Cardiac muscle cell (in vitro differentiated cells and primary cell): ENCODE measurements at regions not wholly inside any gene's neighbourhood (a gene's known extent, or its start where the extent isn't known, plus 50 kb on each side); places are given as distances from the start of the nearest gene placed in this dataset.
A peak's percentile ranks its signal among the peaks of the same experiment; 100 is the strongest.
"Not testable (repeated sequence)": the region's sequence is repeated elsewhere in the genome, so short reads cannot be mapped to it uniquely, and the experiment has no call there.

ENCODE experiments used
- DNase-seq, 2 donors: peaks; one replicate each; pipeline versions ENCODE4 v3.0.0 to v3.0.0-alpha.2; 2010 to 2017; ENCODE audit warnings: low read depth in 1 of 2, low spot score in 1 of 2
- H3K27ac ChIP-seq: fragments of 200-600 bp; sonication (generic); 2 replicates; pipeline ENCODE4 v1.5.1; 2016
- H3K27me3 ChIP-seq: fragments of 200-600 bp; sonication (generic); 2 replicates; pipeline ENCODE4 v1.6.0; 2016; ENCODE audit warnings: control low read depth
- H3K36me3 ChIP-seq: fragments of 200-600 bp; sonication (generic); 2 replicates; pipeline ENCODE4 v1.5.1; 2016; ENCODE audit warnings: control low read depth
- H3K4me1 ChIP-seq: fragments of 200-600 bp; sonication (generic); 2 replicates; pipeline ENCODE4 v1.8.1; 2017; ENCODE audit warnings: low read depth, mild to moderate bottlenecking, mixed run types
- H3K4me3 ChIP-seq: fragments of 200-600 bp; sonication (generic); 2 replicates; pipeline ENCODE4 v1.5.1; 2016; ENCODE audit warnings: mild to moderate bottlenecking
- H3K9me3 ChIP-seq: fragments of 200-600 bp; sonication (generic); 2 replicates; pipeline ENCODE4 v1.5.1; 2017; ENCODE audit warnings: low read depth, mild to moderate bottlenecking, control low read depth
- TF ChIP-seq, protein P1 (sequence below): IDR thresholded peaks from 2 replicates; pipeline ENCODE4 v1.5.1; 2012; ENCODE audit warnings: low read depth, mild to moderate bottlenecking, low read length

DNA sequence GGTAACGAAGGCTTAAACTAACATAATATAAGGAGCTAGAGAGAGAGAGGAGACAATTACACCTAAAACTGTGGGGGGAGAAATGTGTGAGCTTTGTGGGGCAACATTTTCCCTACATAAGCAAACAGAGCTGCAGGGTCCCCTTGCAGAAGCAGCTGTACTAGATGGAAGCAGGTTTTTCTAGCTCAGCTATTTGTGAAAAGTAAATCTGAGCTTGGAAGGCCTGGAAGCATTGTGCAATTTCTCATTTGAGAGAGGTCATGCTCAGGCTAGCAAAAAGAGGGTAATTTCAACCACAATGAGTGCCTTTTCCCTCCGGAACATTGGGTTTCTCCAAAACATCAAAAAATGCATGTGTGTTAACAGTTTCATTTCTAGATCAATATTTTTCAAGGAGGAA lies 130.0 kb downstream of the ARL4C start:
- Histone ChIP-seq H3K36me3 (no peaks in the 10 kb centered on the region), H3K4me3 (no peak overlapping the region), H3K4me1 (peaks cover 10% of the 10 kb centered on the region), H3K27ac (no peak overlapping the region), H3K27me3 (no peaks in the 10 kb centered on the region), H3K9me3 (no peaks in the 10 kb centered on the region)
- TF ChIP-seq, protein P1, sequence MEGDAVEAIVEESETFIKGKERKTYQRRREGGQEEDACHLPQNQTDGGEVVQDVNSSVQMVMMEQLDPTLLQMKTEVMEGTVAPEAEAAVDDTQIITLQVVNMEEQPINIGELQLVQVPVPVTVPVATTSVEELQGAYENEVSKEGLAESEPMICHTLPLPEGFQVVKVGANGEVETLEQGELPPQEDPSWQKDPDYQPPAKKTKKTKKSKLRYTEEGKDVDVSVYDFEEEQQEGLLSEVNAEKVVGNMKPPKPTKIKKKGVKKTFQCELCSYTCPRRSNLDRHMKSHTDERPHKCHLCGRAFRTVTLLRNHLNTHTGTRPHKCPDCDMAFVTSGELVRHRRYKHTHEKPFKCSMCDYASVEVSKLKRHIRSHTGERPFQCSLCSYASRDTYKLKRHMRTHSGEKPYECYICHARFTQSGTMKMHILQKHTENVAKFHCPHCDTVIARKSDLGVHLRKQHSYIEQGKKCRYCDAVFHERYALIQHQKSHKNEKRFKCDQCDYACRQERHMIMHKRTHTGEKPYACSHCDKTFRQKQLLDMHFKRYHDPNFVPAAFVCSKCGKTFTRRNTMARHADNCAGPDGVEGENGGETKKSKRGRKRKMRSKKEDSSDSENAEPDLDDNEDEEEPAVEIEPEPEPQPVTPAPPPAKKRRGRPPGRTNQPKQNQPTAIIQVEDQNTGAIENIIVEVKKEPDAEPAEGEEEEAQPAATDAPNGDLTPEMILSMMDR: no peak
- DNase-seq: peak in 1 of 2 donors; percentile 44

DNA sequence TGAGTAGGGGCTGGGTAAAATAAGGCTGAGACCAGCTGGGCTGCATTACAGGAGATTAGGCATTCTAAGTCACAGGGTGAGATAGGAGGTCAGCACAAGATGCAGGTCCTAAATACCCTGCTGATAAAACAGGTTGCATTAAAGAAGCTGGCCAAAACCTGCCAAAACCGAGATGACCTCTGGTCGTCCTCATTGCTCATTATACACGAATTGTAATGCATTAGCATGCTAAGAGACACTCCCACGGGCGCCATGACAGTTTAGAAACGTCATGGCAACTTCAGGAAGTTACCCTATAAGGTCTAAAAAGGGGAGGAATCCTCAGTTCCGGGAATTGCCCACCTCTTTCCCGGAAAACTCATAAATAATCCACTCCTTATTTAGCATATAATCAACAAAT lies 132.2 kb downstream of the ARL4C start:
- H3K4me1 ChIP-seq: peaks cover 10% of the 10 kb centered on the region
- no peaks in the 10 kb centered on the region for H3K9me3 ChIP-seq
- H3K4me3 ChIP-seq: no peak overlapping the region
- TF ChIP-seq, protein P1: no peak
- no peaks in the 10 kb centered on the region for H3K36me3 ChIP-seq
- no peak overlapping the region for H3K27ac ChIP-seq
- peak in 1 of 2 donors; percentile 20 for DNase-seq
- H3K27me3 ChIP-seq: no peaks in the 10 kb centered on the region

DNA sequence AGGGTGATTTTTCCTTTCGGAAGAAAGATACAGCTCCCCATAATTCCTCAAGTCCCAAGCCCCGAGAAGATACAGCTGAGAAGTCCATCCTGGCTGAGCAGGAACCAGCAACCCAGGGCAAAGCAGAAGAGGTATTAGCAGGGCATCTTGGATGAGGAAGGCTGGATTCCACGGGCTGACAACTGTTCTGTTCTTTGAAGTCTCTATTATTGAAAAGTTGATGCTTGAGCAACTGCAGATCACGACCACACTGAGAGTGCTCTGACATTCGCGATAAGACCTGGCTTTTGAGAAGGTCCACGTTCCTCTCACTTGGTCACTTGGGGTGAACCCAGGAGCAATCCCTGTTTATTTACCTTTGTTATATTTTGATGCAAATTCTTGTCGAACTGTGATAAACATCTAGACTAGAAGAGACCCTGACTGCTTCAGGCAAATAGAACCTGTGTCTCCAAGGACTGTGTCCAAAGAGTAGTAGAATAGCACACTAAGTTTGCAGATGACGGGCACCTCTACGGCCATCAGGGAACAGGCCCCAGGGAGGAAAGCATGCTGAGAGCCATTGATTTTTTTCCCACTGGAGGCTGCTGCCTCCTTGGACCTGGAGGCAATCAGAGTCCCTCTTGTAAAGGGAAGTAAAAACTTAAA lies 133.1 kb downstream of the ARL4C start:
- Histone ChIP-seq H3K36me3 (no peaks in the 10 kb centered on the region), H3K4me3 (no peak overlapping the region), H3K27ac (no peak overlapping the region), H3K4me1 (peaks cover 10% of the 10 kb centered on the region), H3K27me3 (no peaks in the 10 kb centered on the region), H3K9me3 (no peaks in the 10 kb centered on the region)
- TF ChIP-seq, protein P1: no peak
- DNase-seq: peak in 1 of 2 donors; percentile 31

DNA sequence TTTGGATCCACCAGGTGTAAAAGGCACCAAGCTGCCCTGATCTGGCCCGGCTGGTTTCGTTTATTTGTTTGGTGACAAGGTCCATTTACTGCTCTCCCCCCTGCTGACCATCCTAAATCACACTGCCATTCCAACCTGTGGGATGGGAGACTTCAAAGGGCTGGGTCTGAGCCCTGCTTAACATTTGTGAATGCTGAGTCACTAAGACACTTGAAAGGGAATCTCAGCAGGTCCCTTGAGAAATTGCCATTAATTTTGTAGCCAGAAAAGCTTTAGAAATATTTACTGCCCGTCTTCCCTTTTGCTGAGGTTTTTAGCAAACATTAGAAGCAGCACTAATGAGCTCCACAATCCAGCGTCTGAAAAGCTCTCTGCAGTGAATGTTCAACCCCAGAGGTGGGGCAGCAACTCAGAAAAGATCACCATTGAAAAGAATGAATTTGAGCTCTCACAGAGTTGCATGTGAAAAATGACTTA lies 133.8 kb downstream of the ARL4C start:
- no peaks in the 10 kb centered on the region for H3K27me3 ChIP-seq
- H3K4me3 ChIP-seq: no peak overlapping the region
- peaks cover 10% of the 10 kb centered on the region for H3K4me1 ChIP-seq
- H3K9me3 ChIP-seq: no peaks in the 10 kb centered on the region
- H3K27ac ChIP-seq: no peak overlapping the region
- no peaks in the 10 kb centered on the region for H3K36me3 ChIP-seq
- TF ChIP-seq, protein P1: no peak
- DNase-seq: peak in 1 of 2 donors; percentile 3

DNA sequence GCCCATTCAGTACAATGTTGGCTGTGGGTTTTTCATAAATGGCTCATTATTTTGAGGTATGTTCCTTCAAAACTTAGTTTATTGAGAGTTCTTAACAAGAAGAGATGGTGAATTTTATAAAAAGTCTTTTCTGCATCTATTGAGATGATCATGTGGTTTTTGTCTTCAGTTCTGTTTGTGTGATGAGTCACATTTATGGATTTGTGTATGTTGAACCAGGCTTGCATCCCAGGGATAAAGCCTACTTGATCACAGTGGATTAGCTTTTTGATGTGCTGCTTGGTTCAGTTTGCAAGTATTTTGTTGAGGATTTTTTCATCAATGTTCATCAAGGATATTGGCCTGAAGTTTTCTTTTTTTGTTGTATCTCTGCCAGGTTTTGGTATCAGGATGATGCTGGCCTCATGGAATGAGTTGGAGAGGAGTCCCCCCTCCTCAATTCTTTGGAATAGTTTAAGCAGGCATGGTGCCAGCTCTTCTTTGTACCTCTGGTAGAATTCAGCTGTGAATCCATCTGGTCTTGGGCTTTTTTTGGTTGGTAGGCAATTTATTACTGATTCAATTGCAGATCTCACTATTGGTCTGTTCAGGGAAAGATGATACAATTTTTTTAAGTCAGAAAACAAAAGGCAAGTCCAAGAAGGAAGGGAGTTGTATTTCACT lies 136.4 kb downstream of the ARL4C start:
- H3K27ac ChIP-seq, DNase-seq, H3K4me3 ChIP-seq, H3K27me3 ChIP-seq, H3K9me3 ChIP-seq, H3K36me3 ChIP-seq: not testable (repeated sequence)
- peaks cover 13% of the 10 kb centered on the region for H3K4me1 ChIP-seq

DNA sequence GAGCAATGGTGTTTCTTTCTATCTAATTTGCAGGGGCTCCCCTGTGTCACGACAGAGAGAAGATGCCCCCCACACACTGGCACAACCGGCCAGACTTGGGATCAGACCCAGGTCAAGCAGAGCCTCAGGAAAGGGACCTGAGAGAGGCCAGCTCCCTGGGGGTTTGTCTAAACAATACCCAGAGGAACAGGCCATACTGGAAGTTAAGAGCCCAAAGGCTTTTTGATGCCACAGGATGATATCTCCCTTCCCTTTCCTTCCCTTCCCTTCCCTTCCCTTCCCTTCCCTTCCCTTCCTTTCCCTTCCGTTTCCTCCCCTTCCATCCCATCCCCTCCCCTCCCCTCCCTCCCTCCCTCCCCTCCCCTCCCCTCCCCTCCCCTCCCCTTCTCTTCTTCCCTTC lies 139.2 kb downstream of the ARL4C start:
- H3K27ac ChIP-seq: no peak overlapping the region
- DNase-seq: no peak
- H3K27me3 ChIP-seq: no peaks in the 10 kb centered on the region
- H3K9me3 ChIP-seq: no peaks in the 10 kb centered on the region
- TF ChIP-seq, protein P1: no peak
- peaks cover 5% of the 10 kb centered on the region for H3K4me1 ChIP-seq
- no peaks in the 10 kb centered on the region for H3K36me3 ChIP-seq
- no peak overlapping the region for H3K4me3 ChIP-seq
